ENCODE measurements at regions not wholly inside any gene's neighbourhood (a gene's known extent, or its start where the extent isn't known, plus 50 kb on each side); places are given as distances from the start of the nearest gene placed in this dataset.

DNA sequence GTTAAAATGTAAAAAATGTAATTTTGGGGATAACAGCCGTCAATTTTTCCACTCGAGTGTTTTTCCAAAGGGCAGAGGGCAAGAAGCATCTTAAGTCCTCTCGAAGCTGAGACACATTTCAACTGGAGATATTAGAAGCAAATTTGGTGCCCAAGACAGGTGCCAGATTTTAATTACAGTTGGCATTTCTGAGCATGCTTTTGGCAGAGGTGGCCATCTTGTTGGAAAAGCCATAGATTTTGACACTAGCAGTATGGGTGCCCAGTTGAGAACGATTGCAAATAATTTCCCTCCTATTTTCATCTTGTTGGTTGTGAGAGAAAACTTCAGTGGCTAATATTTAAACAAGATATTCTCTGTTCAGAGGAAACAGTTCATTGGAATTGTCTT, 146.3 kb downstream of the TM9SF2 start:
- Mint-ChIP-seq H3K9me3 (no peaks in the 10 kb centered on the region), H3K4me1 (peaks cover 12 to 19% of the 10 kb centered on the region in 2 experiments), H3K4me3 (no peak overlapping the region), H3K27ac (no peak overlapping the region), H3K27me3 (ENCODE audit: low read depth) (no peaks in the 10 kb centered on the region), H3K36me3 (ENCODE audit: insufficient read depth in 1 of 3, low read depth in 3 of 3) (no peaks in the 10 kb centered on the region)
- H3K18ac ChIP-seq (ENCODE audit: insufficient read length, low read depth, low read length) = no peak overlapping the region
- no peak overlapping the region for H2BK120ac ChIP-seq (ENCODE audit: low read depth, low read length, poor library complexity, severe bottlenecking)
- no peak overlapping the region for H3K56ac ChIP-seq (ENCODE audit: insufficient read length, low read depth, low read length)
- H3K9ac ChIP-seq (ENCODE audit: extremely low read depth, insufficient read length, low read length) = no peak overlapping the region
- H2BK12ac ChIP-seq (ENCODE audit: insufficient read length, low read depth, low read length) = no peak overlapping the region
- TF ChIP-seq, protein P1, sequence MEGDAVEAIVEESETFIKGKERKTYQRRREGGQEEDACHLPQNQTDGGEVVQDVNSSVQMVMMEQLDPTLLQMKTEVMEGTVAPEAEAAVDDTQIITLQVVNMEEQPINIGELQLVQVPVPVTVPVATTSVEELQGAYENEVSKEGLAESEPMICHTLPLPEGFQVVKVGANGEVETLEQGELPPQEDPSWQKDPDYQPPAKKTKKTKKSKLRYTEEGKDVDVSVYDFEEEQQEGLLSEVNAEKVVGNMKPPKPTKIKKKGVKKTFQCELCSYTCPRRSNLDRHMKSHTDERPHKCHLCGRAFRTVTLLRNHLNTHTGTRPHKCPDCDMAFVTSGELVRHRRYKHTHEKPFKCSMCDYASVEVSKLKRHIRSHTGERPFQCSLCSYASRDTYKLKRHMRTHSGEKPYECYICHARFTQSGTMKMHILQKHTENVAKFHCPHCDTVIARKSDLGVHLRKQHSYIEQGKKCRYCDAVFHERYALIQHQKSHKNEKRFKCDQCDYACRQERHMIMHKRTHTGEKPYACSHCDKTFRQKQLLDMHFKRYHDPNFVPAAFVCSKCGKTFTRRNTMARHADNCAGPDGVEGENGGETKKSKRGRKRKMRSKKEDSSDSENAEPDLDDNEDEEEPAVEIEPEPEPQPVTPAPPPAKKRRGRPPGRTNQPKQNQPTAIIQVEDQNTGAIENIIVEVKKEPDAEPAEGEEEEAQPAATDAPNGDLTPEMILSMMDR (conservative IDR thresholded peaks at IDR 0.05) = no peak
- H3T11ph ChIP-seq (ENCODE audit: low read length) = no peak overlapping the region
- H4K8ac ChIP-seq (replicated peaks; ENCODE audit: insufficient read length, low read depth, low read length) = no peak overlapping the region
- no peak overlapping the region for H3K27ac ChIP-seq (ENCODE audit: insufficient read length, low read depth, low read length)
- no peak overlapping the region for H4K91ac ChIP-seq (ENCODE audit: insufficient read length, low read depth, low read length)
- H2BK15ac ChIP-seq (ENCODE audit: low read depth, low read length) = no peak overlapping the region
- H3K79me1 ChIP-seq (ENCODE audit: insufficient read depth, low read depth, low read length, poor library complexity, severe bottlenecking) = no peaks in the 10 kb centered on the region
- no peak for DNase-seq
- no peak overlapping the region for H3K4ac ChIP-seq (ENCODE audit: low read depth, low read length)
- WGBS (ENCODE audit: extremely low coverage, insufficient read length, low lambda C conversion rate) = no CpG with 5 or more reads among the region's 4 CpGs
- H3K23me2 ChIP-seq (ENCODE audit: insufficient read length, low read depth, low read length, poor library complexity, severe bottlenecking) = no peaks in the 10 kb centered on the region
- H2AFZ ChIP-seq (ENCODE audit: low read length) = no peak overlapping the region
- no peaks in the 10 kb centered on the region for H3K9me3 ChIP-seq (ENCODE audit: control insufficient read depth, low read depth, low read length)
- no peak overlapping the region for H4K5ac ChIP-seq (ENCODE audit: insufficient read length, low read depth, low read length)
- H3K14ac ChIP-seq (ENCODE audit: insufficient read depth, low read length) = no peak overlapping the region
- H2BK20ac ChIP-seq (ENCODE audit: low read depth, low read length, poor library complexity, severe bottlenecking) = no peak overlapping the region
- H2BK5ac ChIP-seq (ENCODE audit: insufficient read length, low read length) = no peak overlapping the region
- H3K4me1 ChIP-seq (ENCODE audit: insufficient read depth, low read length) = no peaks in the 10 kb centered on the region; the same call in none of the 2 replicates
- H4K20me1 ChIP-seq (ENCODE audit: control insufficient read depth, insufficient read depth, insufficient read length) = no peaks in the 10 kb centered on the region
- no peak overlapping the region for H2AK5ac ChIP-seq (ENCODE audit: insufficient read length, low read length)
- H3K23ac ChIP-seq (ENCODE audit: insufficient read length, low read depth, low read length) = no peak overlapping the region
- H3K27me3 ChIP-seq (ENCODE audit: insufficient read depth, low read length) = no peaks in the 10 kb centered on the region
- no peak overlapping the region for H3K4me2 ChIP-seq (ENCODE audit: insufficient read depth, insufficient read length, low read length)
- H3K79me2 ChIP-seq (ENCODE audit: insufficient read depth, low read length) = no peaks in the 10 kb centered on the region

All from H9 (cell line).